Endothelial cell of umbilical vein (primary cell): ENCODE measurements at regions not wholly inside any gene's neighbourhood (a gene's known extent, or its start where the extent isn't known, plus 50 kb on each side); places are given as distances from the start of the nearest gene placed in this dataset.

Source experiments
- EZH2 ChIP-seq: IDR thresholded peaks from 2 replicates; pipeline ENCODE4 v1.6.1; 2012; ENCODE audit warnings: borderline replicate concordance, low read depth, mild to moderate bottlenecking, moderate library complexity, low read length, inconsistent platforms; ENCODE audit not compliant: severe bottlenecking
- MYC ChIP-seq: IDR thresholded peaks from one replicate; pipeline ENCODE4 v1.6.1; 2011; ENCODE audit warnings: mild to moderate bottlenecking, low read depth, low read length
- POLR2A ChIP-seq: IDR thresholded peaks from 2 replicates; pipeline ENCODE4 v1.6.1; 2012; ENCODE audit warnings: low read depth, mild to moderate bottlenecking, control low read depth, low read length
- POLR2AphosphoS5 ChIP-seq: IDR thresholded peaks from 2 replicates; pipeline ENCODE4 v1.6.1; 2012; ENCODE audit warnings: low read depth, mild to moderate bottlenecking, control low read depth, low read length, moderate library complexity; ENCODE audit not compliant: insufficient read depth
- TF ChIP-seq, protein P1 (sequence below), 2 donors: IDR thresholded peaks; 1 replicate in 1 of 2; 2 replicates in 1 of 2; pipeline ENCODE4 v1.5.1; 2011; ENCODE audit warnings: low read length in 2 of 2, mild to moderate bottlenecking in 2 of 2, moderate library complexity in 2 of 2, control low read depth in 1 of 2, inconsistent platforms in 1 of 2, low read depth in 1 of 2; ENCODE audit not compliant: insufficient read depth in 1 of 2; ENCODE audit errors: extremely low read depth in 1 of 2
- TF ChIP-seq, protein P2 (sequence below): IDR thresholded peaks from 2 replicates; pipeline ENCODE4 v1.6.1; 2011; ENCODE audit not compliant: insufficient read depth, insufficient read length

DNA sequence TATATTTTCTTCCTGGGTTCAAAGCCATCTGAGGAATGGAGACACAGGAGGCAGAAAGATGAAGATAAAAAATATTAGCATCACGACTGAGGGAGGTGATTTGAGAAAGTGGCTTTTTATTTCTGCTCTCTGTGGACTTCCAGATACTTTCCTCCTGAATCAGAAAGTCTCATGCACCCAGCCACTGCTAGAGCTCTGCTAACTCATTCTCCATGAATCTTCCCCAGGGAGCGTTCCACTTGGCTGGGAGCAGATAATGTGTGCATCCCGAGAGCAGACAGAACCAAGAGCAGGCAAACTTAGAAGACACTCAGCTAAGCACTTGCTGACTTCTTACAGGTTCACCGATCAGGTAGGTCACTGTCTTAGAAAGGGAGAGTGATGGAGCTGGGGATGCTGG is 264.1 kb upstream of the THUMPD2 start:
- no peak for TF ChIP-seq MYC
- no peak for TF ChIP-seq POLR2AphosphoS5
- TF ChIP-seq, protein P1, sequence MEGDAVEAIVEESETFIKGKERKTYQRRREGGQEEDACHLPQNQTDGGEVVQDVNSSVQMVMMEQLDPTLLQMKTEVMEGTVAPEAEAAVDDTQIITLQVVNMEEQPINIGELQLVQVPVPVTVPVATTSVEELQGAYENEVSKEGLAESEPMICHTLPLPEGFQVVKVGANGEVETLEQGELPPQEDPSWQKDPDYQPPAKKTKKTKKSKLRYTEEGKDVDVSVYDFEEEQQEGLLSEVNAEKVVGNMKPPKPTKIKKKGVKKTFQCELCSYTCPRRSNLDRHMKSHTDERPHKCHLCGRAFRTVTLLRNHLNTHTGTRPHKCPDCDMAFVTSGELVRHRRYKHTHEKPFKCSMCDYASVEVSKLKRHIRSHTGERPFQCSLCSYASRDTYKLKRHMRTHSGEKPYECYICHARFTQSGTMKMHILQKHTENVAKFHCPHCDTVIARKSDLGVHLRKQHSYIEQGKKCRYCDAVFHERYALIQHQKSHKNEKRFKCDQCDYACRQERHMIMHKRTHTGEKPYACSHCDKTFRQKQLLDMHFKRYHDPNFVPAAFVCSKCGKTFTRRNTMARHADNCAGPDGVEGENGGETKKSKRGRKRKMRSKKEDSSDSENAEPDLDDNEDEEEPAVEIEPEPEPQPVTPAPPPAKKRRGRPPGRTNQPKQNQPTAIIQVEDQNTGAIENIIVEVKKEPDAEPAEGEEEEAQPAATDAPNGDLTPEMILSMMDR (IDR thresholded peaks at IDR 0.05; ENCODE audit: extremely low read depth in 1 of 2, insufficient read depth in 1 of 2, low read depth in 1 of 2, low read length in 2 of 2), result no peak
- TF ChIP-seq EZH2, result no peak
- no peak for TF ChIP-seq POLR2A
- TF ChIP-seq, protein P2, sequence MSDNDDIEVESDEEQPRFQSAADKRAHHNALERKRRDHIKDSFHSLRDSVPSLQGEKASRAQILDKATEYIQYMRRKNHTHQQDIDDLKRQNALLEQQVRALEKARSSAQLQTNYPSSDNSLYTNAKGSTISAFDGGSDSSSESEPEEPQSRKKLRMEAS, result no peak
